Endothelial cell of umbilical vein (primary cell): ENCODE measurements at regions not wholly inside any gene's neighbourhood (a gene's known extent, or its start where the extent isn't known, plus 50 kb on each side); places are given as distances from the start of the nearest gene placed in this dataset.

ENCODE experiments used
- BruUV-seq: library from RNA; stranded (reverse); fragments of 400-500 nt; replicated peaks from 2 replicates; lab custom pipeline; 2021; lab: Mats Ljungman, UMichigan
- CTCF ChIA-PET: fragments of 300-600, 350-600 bp; sonication (Branson Sonifier 250); formaldehyde crosslinking; loops from one replicate; lab custom pipeline; 2021; ENCODE audit warnings: antibody characterized with exemption, inconsistent platforms; lab: Charles Lee
- POLR2A ChIA-PET: fragments of 300-600, 350-600 bp; sonication (Branson Sonifier 250); formaldehyde crosslinking; loops from one replicate; lab custom pipeline; 2021; ENCODE audit warnings: antibody characterized with exemption, inconsistent platforms; lab: Charles Lee
- DNase-seq: peaks from one replicate; pipeline ENCODE4 v3.0.0-alpha.2; 2011; ENCODE audit warnings: low read depth, low spot score
- FAIRE-seq: peaks from 2 replicates; lab custom pipeline; 2011; peaks lifted over from hg19 to GRCh38; lab: Jason Lieb, UNC
- H2AFZ ChIP-seq: 2 replicates; pipeline ENCODE4 v1.6.0; 2012; ENCODE audit warnings: low read depth, low read length, control low read depth, inconsistent platforms
- H3K27ac ChIP-seq: 2 replicates; pipeline ENCODE4 v1.5.1; 2011; ENCODE audit warnings: low read depth, mild to moderate bottlenecking, control low read depth, low read length, moderate library complexity; ENCODE audit not compliant: insufficient read depth
- H3K27me3 ChIP-seq, 2 experiments: 2 replicates each; pipeline versions ENCODE4 v1.6.0 to v1.6.1; 2011; ENCODE audit warnings: low read length in 2 of 2, mixed read lengths in 1 of 2; ENCODE audit not compliant: control insufficient read depth in 2 of 2, insufficient read depth in 2 of 2
- H3K36me3 ChIP-seq, 2 experiments: 2 replicates in 1 of 2; 3 replicates in 1 of 2; pipeline ENCODE4 v1.5.1; 2011; ENCODE audit warnings: low read length in 2 of 2, mild to moderate bottlenecking in 1 of 2, moderate library complexity in 1 of 2; ENCODE audit not compliant: control insufficient read depth in 2 of 2, insufficient read depth in 2 of 2; ENCODE audit errors: extremely low read depth in 1 of 2
- H3K4me1 ChIP-seq: 3 replicates; pipeline ENCODE4 v1.5.1; 2011; ENCODE audit warnings: mild to moderate bottlenecking, low read length; ENCODE audit not compliant: control insufficient read depth, insufficient read depth; ENCODE audit errors: extremely low read depth
- H3K4me2 ChIP-seq: 2 replicates; pipeline ENCODE4 v1.6.1; 2011; ENCODE audit warnings: low read length, control low read depth, mixed read lengths; ENCODE audit not compliant: insufficient read depth
- H3K4me3 ChIP-seq, 3 experiments: fragments of 200-600 bp in 1 of 3; sonication (generic), shearing (Covaris generic) in 1 of 3; replicated peaks in 1 of 3; 2 replicates each; pipeline ENCODE4 v1.5.1; 2011 to 2016; ENCODE audit warnings: control low read depth in 3 of 3, low read length in 3 of 3, mild to moderate bottlenecking in 2 of 3, inconsistent platforms in 1 of 3, low read depth in 1 of 3, moderate library complexity in 1 of 3; ENCODE audit not compliant: insufficient read depth in 1 of 3
- H3K79me2 ChIP-seq: 2 replicates; pipeline ENCODE4 v1.6.0; 2012; ENCODE audit warnings: low read length, inconsistent platforms; ENCODE audit not compliant: control insufficient read depth, insufficient read depth
- H3K9ac ChIP-seq: replicated peaks from 2 replicates; pipeline ENCODE3; 2011; ENCODE audit warnings: low read length, control low read depth; ENCODE audit not compliant: insufficient read depth; ENCODE audit errors: extremely low read depth
- H3K9me1 ChIP-seq: replicated peaks from 3 replicates; pipeline ENCODE4 v1.6.0; 2011; ENCODE audit warnings: mild to moderate bottlenecking, low read length; ENCODE audit not compliant: control insufficient read depth, insufficient read depth; ENCODE audit errors: extremely low read depth
- H3K9me3 ChIP-seq: replicated peaks from 2 replicates; pipeline ENCODE4 v1.5.1; 2012; ENCODE audit warnings: low read length, inconsistent platforms; ENCODE audit not compliant: control insufficient read depth, insufficient read depth
- H4K20me1 ChIP-seq: replicated peaks from 2 replicates; pipeline ENCODE3; 2011; ENCODE audit warnings: mild to moderate bottlenecking, low read length; ENCODE audit not compliant: control insufficient read depth, insufficient read depth; ENCODE audit errors: extremely low read depth
- CTCF ChIP-seq, 2 donors: IDR thresholded peaks; 1 replicate in 1 of 2; 2 replicates in 1 of 2; pipeline ENCODE4 v1.5.1; 2011; ENCODE audit warnings: low read length in 2 of 2, mild to moderate bottlenecking in 2 of 2, moderate library complexity in 2 of 2, control low read depth in 1 of 2, inconsistent platforms in 1 of 2, low read depth in 1 of 2; ENCODE audit not compliant: insufficient read depth in 1 of 2; ENCODE audit errors: extremely low read depth in 1 of 2
- EZH2 ChIP-seq: IDR thresholded peaks from 2 replicates; pipeline ENCODE4 v1.6.1; 2012; ENCODE audit warnings: borderline replicate concordance, low read depth, mild to moderate bottlenecking, moderate library complexity, low read length, inconsistent platforms; ENCODE audit not compliant: severe bottlenecking
- FOS ChIP-seq: IDR thresholded peaks from 2 replicates; pipeline ENCODE4 v1.6.1; 2011; ENCODE audit warnings: mild to moderate bottlenecking, low read length, moderate library complexity, borderline replicate concordance; ENCODE audit not compliant: insufficient read depth
- GATA2 ChIP-seq: IDR thresholded peaks from 2 replicates; pipeline ENCODE4 v1.7.0; 2011; ENCODE audit warnings: low read depth, mild to moderate bottlenecking, moderate library complexity, mixed read lengths, low read length; ENCODE audit not compliant: insufficient read length, insufficient read depth
- JUN ChIP-seq: IDR thresholded peaks from 2 replicates; pipeline ENCODE4 v1.6.1; 2011; ENCODE audit warnings: borderline replicate concordance, low read depth; ENCODE audit not compliant: insufficient read length, insufficient read depth
- MAX ChIP-seq: IDR thresholded peaks from 2 replicates; pipeline ENCODE4 v1.6.1; 2011; ENCODE audit not compliant: insufficient read depth, insufficient read length
- MYC ChIP-seq: IDR thresholded peaks from one replicate; pipeline ENCODE4 v1.6.1; 2011; ENCODE audit warnings: mild to moderate bottlenecking, low read depth, low read length
- POLR2A ChIP-seq: IDR thresholded peaks from 2 replicates; pipeline ENCODE4 v1.6.1; 2012; ENCODE audit warnings: low read depth, mild to moderate bottlenecking, control low read depth, low read length
- POLR2AphosphoS5 ChIP-seq: IDR thresholded peaks from 2 replicates; pipeline ENCODE4 v1.6.1; 2012; ENCODE audit warnings: low read depth, mild to moderate bottlenecking, control low read depth, low read length, moderate library complexity; ENCODE audit not compliant: insufficient read depth
- dilution Hi-C: fragments of 300-500 bp; cut with MboI; formaldehyde crosslinking; loops from one replicate; pipeline ENCODE4 v1.15.0; 2019; ENCODE audit warnings: low sequenced_read_pairs; ENCODE audit not compliant: extremely low pct_ligation_motif_present
- intact Hi-C: fragments of 100-400 bp; cut with micrococcal nuclease; formaldehyde crosslinking; loops from one replicate; pipeline ENCODE4 v1.10.0; 2022

- H4K20me1 ChIP-seq = no peaks in the 10 kb centered on the region
- intact Hi-C loops (no loop called here), dilution Hi-C loops (no loop called here)
- DNase-seq (no peak), FAIRE-seq (no peak)
- H3K27ac ChIP-seq = no peak overlapping the region
- ChIA-PET POLR2A (no interaction called here), CTCF (interaction anchor here (0.8 to 1.3 kb wide), 2 partner anchors 9 to 61 kb away, joined by 3 read pairs; no protein-coding TSS in a partner anchor)
- H3K9ac ChIP-seq = no peak overlapping the region
- H3K79me2 ChIP-seq = no peaks in the 10 kb centered on the region
- no peak overlapping the region for H3K4me2 ChIP-seq
- no peaks in the 10 kb centered on the region for H3K9me1 ChIP-seq
- no peaks in the 10 kb centered on the region for H3K36me3 ChIP-seq
- no TSS peak for BruUV-seq
- H3K27me3 ChIP-seq = no peaks in the 10 kb centered on the region
- H3K4me3 ChIP-seq = no peak overlapping the region
- H2AFZ ChIP-seq = no peak overlapping the region
- no peak for TF ChIP-seq EZH2
- TF ChIP-seq JUN = no peak
- TF ChIP-seq MYC = no peak
- no peak for TF ChIP-seq MAX
- TF ChIP-seq POLR2AphosphoS5 = no peak
- no peak for TF ChIP-seq FOS
- no peak for TF ChIP-seq GATA2
- no peak for TF ChIP-seq POLR2A
- no peak for TF ChIP-seq CTCF (IDR thresholded peaks at IDR 0.05; ENCODE audit: extremely low read depth in 1 of 2, insufficient read depth in 1 of 2, low read depth in 1 of 2, low read length in 2 of 2)
- H3K4me1 ChIP-seq = no peaks in the 10 kb centered on the region
- no peaks in the 10 kb centered on the region for H3K9me3 ChIP-seq
Measured at GRCh38 chr10:64038107-64038506, 516.9 kb downstream of the REEP3 start.
